ENCODE measurements at regions not wholly inside any gene's neighbourhood (a gene's known extent, or its start where the extent isn't known, plus 50 kb on each side); places are given as distances from the start of the nearest gene placed in this dataset.

- Mint-ChIP-seq H3K9me3 (no peaks in the 10 kb centered on the region), H3K27me3 (peaks cover 3% of the 10 kb centered on the region), H3K27ac (no peak overlapping the region), H3K4me3 (no peak overlapping the region), H3K4me1 (ENCODE audit: low read depth) (no peaks in the 10 kb centered on the region), H3K36me3 (ENCODE audit: low read depth) (no peaks in the 10 kb centered on the region)
- no peak for DNase-seq
- intact Hi-C loops (cut with micrococcal nuclease), result no loop called here
- no peak for TF ChIP-seq CTCF (IDR thresholded peaks at IDR 0.05)
- ATAC-seq, result no peak
- CTCF ChIA-PET, result interaction anchor here (1.4 kb wide), 1 partner anchor 18 kb away, joined by 3 read pairs; no protein-coding TSS in a partner anchor
- POLR2A ChIA-PET, result no interaction called here
These were observed 135.9 kb downstream of the P2RY1 start for GRCh38 chr3:152970851-152971250.

- POLR2A ChIA-PET, result no interaction called here
- H3K4me1 Mint-ChIP-seq (ENCODE audit: low read depth), result no peaks in the 10 kb centered on the region
- H3K9me3 Mint-ChIP-seq, result no peaks in the 10 kb centered on the region
- H3K4me3 Mint-ChIP-seq, result no peak overlapping the region
- H3K36me3 Mint-ChIP-seq (ENCODE audit: low read depth), result no peaks in the 10 kb centered on the region
- TF ChIP-seq CTCF (IDR thresholded peaks at IDR 0.05), result no peak
- H3K27me3 Mint-ChIP-seq, result peaks cover 3% of the 10 kb centered on the region
- H3K27ac Mint-ChIP-seq, result no peak overlapping the region
- intact Hi-C loops (cut with micrococcal nuclease), result no loop called here
- ATAC-seq (no peak), DNase-seq (no peak)
- CTCF ChIA-PET, result interaction anchor here (1.4 kb wide), 1 partner anchor 19 kb away, joined by 3 read pairs; no protein-coding TSS in a partner anchor
These were observed 136.9 kb downstream of the P2RY1 start for GRCh38 chr3:152971880-152972279.

GRCh38 chr3:152973575-152973974, 138.6 kb downstream of the P2RY1 start:
- no peak for TF ChIP-seq CTCF (IDR thresholded peaks at IDR 0.05)

GRCh38 chr3:152976239-152976638, 141.3 kb downstream of the P2RY1 start:
- H3K9me3 Mint-ChIP-seq, result no peaks in the 10 kb centered on the region
- TF ChIP-seq CTCF (IDR thresholded peaks at IDR 0.05), result no peak
- ChIA-PET POLR2A (no interaction called here), CTCF (interaction anchor here (1.4 kb wide), 1 partner anchor 10 kb away, joined by 3 read pairs; no protein-coding TSS in a partner anchor)
- DNase-seq (no peak), ATAC-seq (no peak)
- no peaks in the 10 kb centered on the region for H3K4me1 Mint-ChIP-seq (ENCODE audit: low read depth)
- intact Hi-C loops (cut with micrococcal nuclease), result no loop called here
- H3K4me3 Mint-ChIP-seq, result no peak overlapping the region
- no peak overlapping the region for H3K27ac Mint-ChIP-seq
- no peaks in the 10 kb centered on the region for H3K36me3 Mint-ChIP-seq (ENCODE audit: low read depth)
- peaks cover 10% of the 10 kb centered on the region for H3K27me3 Mint-ChIP-seq

More at GRCh38 chr3:152973575-152973974, 138.6 kb downstream of the P2RY1 start:
- ChIA-PET POLR2A (no interaction called here), CTCF (no interaction called here)
- Mint-ChIP-seq H3K4me3 (no peak overlapping the region), H3K36me3 (ENCODE audit: low read depth) (no peaks in the 10 kb centered on the region), H3K27me3 (peaks cover 6% of the 10 kb centered on the region), H3K9me3 (no peaks in the 10 kb centered on the region), H3K4me1 (ENCODE audit: low read depth) (no peaks in the 10 kb centered on the region), H3K27ac (no peak overlapping the region)
- intact Hi-C loops (cut with micrococcal nuclease), result no loop called here
- DNase-seq (no peak), ATAC-seq (no peak)

- ChIA-PET POLR2A (no interaction called here), CTCF (interaction anchor here (1.4 kb wide), 1 partner anchor 11 kb away, joined by 3 read pairs; no protein-coding TSS in a partner anchor)
- DNase-seq (no peak), ATAC-seq (no peak)
- Mint-ChIP-seq H3K4me1 (ENCODE audit: low read depth) (no peaks in the 10 kb centered on the region), H3K9me3 (no peaks in the 10 kb centered on the region), H3K36me3 (ENCODE audit: low read depth) (no peaks in the 10 kb centered on the region), H3K4me3 (no peak overlapping the region), H3K27ac (no peak overlapping the region), H3K27me3 (peaks cover 15% of the 10 kb centered on the region)
- intact Hi-C loops (cut with micrococcal nuclease), result no loop called here
- TF ChIP-seq CTCF (IDR thresholded peaks at IDR 0.05), result no peak
These were observed 142.4 kb downstream of the P2RY1 start for GRCh38 chr3:152977366-152977765.

Measured in activated CD8-positive, alpha-beta T cell treated with anti-CD3 and anti-CD28 coated beads for 36 hours (primary cell).